ENCODE measurements at regions not wholly inside any gene's neighbourhood (a gene's known extent, or its start where the extent isn't known, plus 50 kb on each side); places are given as distances from the start of the nearest gene placed in this dataset.

GRCh38 chr17:81345228-81346089 lies 49.8 kb upstream of the BAHCC1 start:
- DNase-seq: peak; percentile 35

Measured in activated CD4-positive, alpha-beta T cell treated with anti-CD3 and anti-CD28 coated beads, Interleukin-2, amount 50 U/mL, for 1 hour (primary cell).